IPS-NIHi7 (cell line): ENCODE measurements at regions not wholly inside any gene's neighbourhood (a gene's known extent, or its start where the extent isn't known, plus 50 kb on each side); places are given as distances from the start of the nearest gene placed in this dataset.

Experiments used
- DNase-seq: peaks from one replicate; pipeline ENCODE4 v3.0.0; 2012; ENCODE audit warnings: mixed read lengths; ENCODE audit errors: extremely low spot score

DNA sequence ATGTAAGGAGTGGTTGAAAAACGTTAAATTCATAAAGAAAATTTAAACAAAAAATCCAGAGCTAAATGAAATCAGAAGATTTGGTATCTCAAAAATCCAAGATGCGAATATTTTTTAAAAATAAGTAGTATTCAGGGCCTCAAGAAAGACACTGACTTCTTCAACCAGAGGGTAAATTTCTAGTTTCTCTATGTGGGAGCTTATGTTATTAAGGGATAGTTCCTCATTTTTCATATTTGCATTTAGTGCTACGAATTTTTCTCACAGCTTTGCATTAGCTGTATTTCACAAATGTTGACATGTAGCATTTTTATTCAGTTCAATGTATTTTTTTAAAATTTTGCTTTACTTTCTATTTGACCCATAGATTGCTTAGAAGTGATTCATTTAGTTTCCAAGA, 454.7 kb downstream of the CBLN2 start:
- DNase-seq: no peak

GRCh38 chr18:72086421-72086820, 457.7 kb downstream of the CBLN2 start:
- DNase-seq: no peak

DNA sequence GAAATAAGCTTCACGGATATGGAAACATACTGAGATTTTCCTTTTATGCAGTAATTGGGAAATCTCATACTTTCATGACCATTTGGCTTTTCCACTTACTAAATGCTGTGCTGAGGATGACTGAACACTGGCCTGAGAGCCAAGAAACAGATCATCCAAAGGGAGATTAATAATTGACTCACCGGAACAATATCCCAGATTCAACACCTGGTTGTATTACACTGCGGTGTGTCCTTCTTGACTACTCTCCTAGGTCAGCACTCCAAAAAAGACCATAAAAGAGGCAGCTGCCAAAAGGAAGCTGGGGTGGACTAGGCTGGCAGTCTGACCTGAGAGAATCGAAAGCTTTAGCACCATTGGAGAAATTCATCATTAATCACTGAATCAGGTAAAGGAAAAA, 469.1 kb downstream of the CBLN2 start:
- no peak for DNase-seq

DNA sequence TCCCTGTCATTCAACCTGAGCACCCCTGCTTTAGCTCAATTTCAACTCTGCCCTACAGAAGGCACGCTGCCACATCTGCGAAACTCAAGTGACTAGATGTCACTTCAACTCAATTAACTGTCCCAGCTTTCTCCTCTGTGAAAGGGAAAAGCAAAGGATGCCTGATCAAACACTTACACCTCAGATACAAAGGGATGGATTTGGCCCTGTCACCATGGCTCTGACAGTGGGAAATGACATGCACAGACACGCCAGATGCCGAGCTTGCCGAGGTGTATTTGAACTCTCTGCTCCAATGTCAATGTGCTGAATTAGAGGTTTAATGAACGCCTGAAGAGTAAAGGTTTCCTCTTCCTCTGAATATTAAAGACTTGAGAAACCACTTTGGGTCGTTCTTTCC, 481.1 kb downstream of the CBLN2 start:
- no peak for DNase-seq

GRCh38 chr18:72058851-72059250, 485.3 kb downstream of the CBLN2 start:
- DNase-seq: no peak

DNA sequence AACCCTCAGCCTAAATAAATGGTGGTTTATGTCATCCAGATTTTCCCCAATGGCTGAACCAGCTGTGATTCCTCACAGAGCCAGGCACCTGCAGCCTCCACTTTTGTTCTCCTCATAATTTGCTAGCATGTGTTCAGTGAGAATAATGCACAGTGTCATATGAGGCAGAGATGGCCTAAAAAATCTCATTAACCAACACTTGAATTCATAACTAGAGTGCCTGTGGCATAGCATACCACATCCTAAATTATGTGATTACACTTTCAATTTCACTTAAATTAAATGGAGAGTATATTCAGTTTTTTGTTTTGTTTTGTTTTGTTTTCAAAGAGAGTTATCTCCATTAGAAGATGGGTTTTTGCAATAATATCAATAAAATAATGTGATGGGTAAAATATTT, 488.0 kb downstream of the CBLN2 start:
- no peak for DNase-seq

GRCh38 chr18:72041313-72042032, 502.7 kb downstream of the CBLN2 start:
- no peak for DNase-seq

GRCh38 chr18:72013427-72013850, 530.7 kb downstream of the CBLN2 start:
- no peak for DNase-seq

DNA sequence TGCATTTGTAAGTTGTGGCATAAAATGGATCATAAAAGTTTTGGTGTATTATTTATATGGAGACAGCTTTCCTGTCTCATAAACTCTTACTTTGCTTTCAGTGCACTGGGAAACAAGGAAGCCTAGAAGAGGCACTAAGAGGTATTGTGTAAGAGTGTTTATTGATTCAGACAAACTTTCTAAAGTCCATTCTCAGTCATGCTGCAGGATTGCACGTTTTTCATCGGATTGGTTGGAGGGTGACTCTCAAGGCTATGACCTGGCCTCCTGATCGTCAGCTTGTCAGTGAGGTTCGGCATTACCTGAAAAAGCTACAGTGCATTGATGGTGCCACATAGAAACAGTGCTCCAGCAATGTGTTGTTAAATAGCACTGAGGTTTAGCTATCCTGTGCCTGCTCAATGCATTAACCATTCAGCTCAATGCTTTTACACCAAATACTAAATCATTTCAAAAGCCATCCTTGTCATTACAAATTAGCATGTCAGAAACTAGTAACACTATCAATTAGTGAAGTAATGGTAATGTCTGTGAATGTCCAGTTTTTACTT, 545.5 kb downstream of the CBLN2 start:
- DNase-seq: no peak

GRCh38 chr18:71995904-71996465, 548.2 kb downstream of the CBLN2 start:
- no peak for DNase-seq

- DNase-seq: no peak
Observed at GRCh38 chr18:71994273-71994672, 549.9 kb downstream of the CBLN2 start.

- DNase-seq: no peak
Observed at GRCh38 chr18:71989616-71990015, 554.5 kb downstream of the CBLN2 start.

DNA sequence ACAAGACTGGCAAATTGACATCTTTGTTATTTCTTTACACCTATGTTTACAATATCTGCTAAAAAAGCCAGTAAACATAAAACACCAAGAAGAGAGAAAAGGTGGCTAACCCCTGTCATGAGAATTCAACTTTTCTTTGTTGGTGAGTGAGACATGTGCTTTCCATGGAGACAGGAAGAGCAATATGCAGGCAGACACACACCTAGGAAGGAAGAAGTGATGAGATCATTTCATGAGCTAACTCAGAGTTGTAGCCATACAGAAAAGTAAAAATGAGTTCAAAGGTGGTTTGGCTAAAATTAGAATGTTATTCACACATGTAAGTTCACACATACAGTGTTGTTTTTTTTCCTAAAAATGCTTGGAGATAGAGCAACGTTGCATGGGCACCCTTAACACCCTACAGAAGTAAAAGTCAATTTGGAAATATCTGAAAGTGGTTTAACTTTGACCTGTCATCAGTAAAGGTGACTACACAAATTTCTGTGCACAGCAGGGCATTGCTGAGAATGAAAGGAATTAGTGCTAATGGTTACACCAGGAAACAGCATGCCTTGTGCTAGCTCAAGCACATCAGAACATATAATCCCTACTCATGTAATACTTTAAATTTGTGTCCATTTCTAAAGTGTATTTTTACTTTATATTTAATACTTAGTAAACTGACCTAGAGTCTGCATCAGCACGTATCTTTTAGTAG, 557.6 kb downstream of the CBLN2 start:
- no peak for DNase-seq

GRCh38 chr18:71976744-71977143, 567.4 kb downstream of the CBLN2 start:
- DNase-seq: no peak

DNA sequence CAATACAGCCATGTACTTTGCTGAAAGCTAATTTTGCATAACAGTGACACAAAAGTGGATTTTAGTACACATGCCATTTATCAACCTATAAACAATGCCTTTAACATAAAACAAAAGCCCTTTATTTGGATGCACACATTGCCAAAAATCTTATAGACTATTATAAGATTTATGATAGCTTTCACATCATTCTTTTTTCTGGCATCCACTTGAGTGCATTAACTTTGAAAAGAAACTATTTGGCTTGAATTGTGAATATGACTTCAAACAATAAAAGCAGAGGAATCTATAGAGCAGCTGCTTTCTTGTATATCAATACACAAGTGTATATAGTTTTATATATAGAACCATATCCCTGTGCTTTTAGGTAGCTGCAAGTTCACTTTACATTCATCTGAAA, 577.4 kb downstream of the CBLN2 start:
- DNase-seq: no peak

DNA sequence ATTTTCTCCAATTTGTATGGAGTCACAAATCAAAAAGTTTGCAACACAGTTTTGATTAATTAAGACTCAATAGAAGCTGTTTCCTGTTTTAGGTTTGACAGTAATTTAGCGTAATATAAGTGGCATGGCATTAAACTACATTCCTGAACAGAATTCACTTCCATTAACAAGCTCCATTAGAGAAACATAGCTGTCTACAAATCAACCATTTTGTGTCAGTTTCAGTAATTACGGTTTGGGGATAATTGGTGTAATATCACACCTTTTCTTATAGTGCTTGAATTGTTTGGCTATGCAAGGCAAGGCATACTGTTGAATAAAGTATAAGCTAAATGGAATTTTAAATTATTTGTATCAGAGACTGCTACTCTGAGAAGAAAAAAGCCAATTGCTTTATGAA, 585.5 kb downstream of the CBLN2 start:
- no peak for DNase-seq

DNA sequence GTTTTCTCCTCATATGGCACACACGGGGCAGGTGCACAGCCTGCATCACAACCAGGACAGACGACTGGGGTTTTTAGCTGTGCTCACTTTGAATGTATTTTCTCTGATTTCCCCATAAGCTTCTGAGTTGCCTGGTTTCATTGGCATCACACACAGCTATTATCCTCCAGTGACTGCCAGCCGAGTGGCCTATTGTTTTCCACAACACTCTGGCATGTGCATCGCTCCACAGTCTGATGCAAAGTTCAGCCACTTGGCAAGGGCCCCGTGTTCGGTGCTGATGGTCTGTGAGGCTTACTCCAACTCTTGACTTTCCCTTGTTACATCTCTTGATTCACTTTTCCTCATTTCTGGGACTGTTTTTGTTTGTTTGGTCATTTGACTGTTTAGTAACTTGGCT, 593.1 kb downstream of the CBLN2 start:
- DNase-seq: no peak

DNA sequence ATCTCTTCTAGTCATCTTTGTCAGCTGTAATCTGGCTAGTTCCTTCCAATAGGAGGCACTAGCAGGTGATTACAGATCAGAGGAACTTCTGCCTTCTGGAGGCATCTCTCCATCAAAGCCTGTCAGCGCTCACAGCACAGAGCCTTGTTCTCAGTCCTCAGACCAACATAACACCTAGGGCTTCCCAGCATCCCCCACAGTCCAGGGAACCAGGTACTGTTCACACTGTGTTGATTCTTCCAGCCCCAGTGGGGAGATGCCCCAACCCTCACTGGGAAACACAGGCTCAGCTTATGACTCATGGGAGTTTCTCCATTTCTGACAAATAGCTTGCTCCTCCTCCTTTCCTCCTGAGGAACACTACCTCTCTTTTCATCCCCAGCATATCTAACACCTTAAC, 601.7 kb downstream of the CBLN2 start:
- no peak for DNase-seq

DNA sequence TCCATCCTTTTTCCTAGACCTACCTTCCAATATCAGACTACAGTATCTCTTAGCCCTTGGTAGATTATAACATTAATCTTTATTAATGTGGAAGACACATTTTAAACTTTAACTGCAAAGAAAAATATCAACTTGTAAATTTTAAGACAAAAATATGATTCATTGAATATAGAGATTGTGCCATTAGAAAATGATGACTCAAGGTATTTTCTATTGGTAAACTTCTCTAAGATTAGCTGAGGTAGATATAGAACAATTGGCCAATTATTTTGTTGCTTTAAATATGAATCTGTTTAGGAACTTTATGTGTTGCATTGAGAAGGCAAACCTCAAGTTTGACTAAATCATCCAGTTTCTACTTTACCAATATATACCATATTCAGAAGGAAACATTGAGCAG, 604.7 kb downstream of the CBLN2 start:
- DNase-seq: no peak

DNA sequence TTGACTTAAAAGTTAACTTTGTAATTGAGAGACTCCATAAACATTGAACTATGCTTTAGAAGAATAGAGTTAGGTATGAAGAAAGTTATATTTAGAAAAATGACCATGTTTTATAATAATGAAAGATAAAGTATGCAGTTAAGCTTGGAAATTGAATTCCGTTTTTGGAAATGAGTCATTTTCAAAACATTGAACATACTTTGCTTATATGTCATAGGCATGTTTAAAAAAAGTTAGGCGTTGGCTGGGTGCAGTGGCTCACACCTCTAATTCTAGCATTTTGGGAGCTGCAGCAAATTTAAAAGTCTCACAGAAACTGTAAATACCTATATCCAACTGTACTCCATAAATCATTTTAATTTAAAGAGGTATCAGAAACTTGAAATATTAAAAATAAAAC, 607.4 kb downstream of the CBLN2 start:
- no peak for DNase-seq

DNA sequence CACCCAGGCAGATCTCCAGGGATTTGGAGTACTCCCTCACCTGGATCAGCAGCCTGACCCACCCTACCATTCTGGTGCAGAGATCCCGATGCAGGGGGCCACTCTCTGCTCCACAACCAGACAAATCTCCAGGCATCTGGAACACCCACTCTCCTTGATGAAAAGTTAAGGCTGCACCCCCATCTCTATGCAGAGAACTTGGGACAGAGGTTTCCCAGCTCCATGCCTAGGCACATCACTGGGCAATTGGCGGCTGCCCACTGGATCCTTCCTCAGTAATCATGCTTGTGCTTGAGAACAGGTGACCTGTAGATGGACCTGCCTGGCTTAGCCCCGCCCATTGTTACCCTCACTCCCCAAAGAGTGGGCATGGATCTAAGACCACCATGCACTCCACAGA, 624.9 kb downstream of the CBLN2 start:
- DNase-seq: no peak

DNA sequence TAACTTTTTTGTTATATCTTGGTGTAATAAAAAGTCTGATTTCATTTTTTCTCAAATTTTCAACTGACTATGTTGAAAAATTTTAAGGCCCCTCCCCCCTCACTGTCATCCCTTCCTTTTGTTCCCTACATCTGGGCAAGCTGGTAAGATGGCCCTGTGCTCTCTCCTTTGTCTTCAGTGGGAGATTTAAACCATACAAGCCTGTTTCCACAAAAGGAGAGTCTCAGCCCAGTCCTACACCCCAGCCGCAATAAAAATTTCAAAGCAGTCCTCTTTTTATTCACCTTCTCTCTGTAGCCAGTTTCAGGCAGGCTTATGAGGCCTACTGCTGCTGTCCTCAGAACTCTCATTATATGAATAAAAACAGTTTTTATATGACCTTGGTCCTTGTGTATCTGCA, 630.5 kb downstream of the CBLN2 start:
- DNase-seq: no peak

- no peak for DNase-seq
Observed at GRCh38 chr18:71902482-71902881, 641.7 kb downstream of the CBLN2 start.
